ENCODE measurements at regions not wholly inside any gene's neighbourhood (a gene's known extent, or its start where the extent isn't known, plus 50 kb on each side); places are given as distances from the start of the nearest gene placed in this dataset.
"Not testable (repeated sequence)": the region's sequence is repeated elsewhere in the genome, so short reads cannot be mapped to it uniquely, and the experiment has no call there.

DNA sequence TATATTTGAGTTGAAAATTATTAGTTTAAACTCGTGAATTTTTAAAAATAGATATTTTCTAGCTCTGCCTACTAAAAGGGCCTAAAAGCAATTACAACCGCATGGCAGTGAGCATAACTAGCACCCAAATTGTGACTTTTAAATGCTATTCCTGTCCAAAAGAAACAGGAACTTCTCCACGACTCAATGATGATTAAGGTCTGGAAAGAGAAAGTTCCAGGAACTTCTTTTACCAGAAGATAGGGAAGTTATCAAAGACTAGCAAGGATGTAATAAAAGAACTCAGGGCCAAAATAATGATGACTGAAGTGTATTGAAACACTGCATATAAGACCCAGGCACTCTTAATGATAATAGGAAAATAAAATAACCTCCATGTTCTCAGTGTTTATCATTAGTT is 313.0 kb downstream of the PLPP3 start:
- no peak overlapping the region for H3K4me3 ChIP-seq
- no peaks in the 10 kb centered on the region for H3K9me3 ChIP-seq (replicated peaks)
- no peaks in the 10 kb centered on the region for H3K4me1 ChIP-seq (replicated peaks)
- no peaks in the 10 kb centered on the region for H3K27me3 ChIP-seq (replicated peaks)
- no peak for DNase-seq (ENCODE audit: low read depth in 1 of 2, low spot score in 2 of 2)
- H3K27ac ChIP-seq, result no peak overlapping the region
- no peaks in the 10 kb centered on the region for H3K36me3 ChIP-seq

DNA sequence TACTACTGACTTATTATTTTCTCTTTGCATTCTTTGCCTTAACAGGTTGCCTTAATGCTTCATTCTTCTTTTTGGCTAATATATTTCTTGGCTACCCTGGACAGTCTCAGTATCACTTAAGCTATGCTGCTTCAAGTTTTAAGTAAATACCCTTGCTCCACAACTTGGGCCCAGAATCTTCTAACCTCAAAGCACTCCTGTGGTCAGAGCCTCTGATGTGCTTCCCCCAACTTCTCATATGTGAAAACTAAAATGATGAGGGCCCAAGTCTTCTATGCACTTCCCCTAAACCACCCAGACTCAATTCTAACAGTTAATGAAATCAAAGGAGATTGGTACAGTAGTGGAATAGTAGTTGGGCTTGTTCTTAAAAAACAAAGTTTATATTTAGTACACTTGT is 314.1 kb downstream of the PLPP3 start:
- Histone ChIP-seq H3K9me3 (replicated peaks) (no peaks in the 10 kb centered on the region), H3K27ac (no peak overlapping the region), H3K4me3 (no peak overlapping the region), H3K27me3 (replicated peaks) (no peaks in the 10 kb centered on the region), H3K4me1 (replicated peaks) (no peaks in the 10 kb centered on the region), H3K36me3 (no peaks in the 10 kb centered on the region)
- DNase-seq (ENCODE audit: low read depth in 1 of 2, low spot score in 2 of 2), result no peak

DNA sequence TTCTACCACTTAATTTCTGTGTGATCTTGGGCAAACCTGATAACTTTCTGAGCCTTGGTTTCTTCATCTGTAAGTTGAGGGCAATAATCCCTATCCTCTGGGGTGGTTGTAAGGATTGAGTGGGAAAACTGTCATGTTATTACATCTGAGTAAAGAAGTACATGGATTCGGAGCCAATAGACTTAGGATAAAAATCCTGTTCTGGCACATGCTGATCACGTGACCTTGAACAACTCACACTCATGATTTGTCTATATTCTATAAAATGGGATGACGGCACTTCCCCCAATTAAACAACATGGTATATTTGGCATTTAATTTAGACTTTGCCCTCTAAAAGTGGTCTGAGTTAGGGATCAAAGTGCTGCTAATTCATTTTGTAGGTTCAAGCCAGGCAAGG is 315.5 kb downstream of the PLPP3 start:
- no peak for DNase-seq (ENCODE audit: low read depth in 1 of 2, low spot score in 2 of 2)
- Histone ChIP-seq H3K36me3 (no peaks in the 10 kb centered on the region), H3K9me3 (replicated peaks) (no peaks in the 10 kb centered on the region), H3K4me3 (no peak overlapping the region), H3K4me1 (replicated peaks) (no peaks in the 10 kb centered on the region), H3K27me3 (replicated peaks) (no peaks in the 10 kb centered on the region), H3K27ac (no peak overlapping the region)

DNA sequence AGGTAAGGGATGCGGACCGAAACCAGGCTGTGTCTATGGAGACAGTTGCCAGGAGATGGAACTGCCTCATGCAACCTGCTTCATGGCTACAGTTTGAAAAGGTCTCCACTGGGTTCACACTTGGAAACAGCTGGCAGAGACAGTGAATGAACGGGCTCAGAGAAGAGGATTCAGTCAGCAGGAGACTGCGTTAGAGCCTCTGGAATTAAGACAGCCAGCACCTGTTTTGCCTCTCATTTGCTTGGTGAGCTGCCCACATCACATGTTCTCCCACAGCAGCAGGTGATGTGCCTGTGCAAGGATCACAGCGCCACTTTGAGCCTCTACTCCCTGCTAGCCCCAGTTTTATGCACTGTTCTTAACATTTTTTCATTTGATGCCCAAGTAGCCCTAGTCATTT is 321.0 kb downstream of the PLPP3 start:
- Histone ChIP-seq H3K27me3 (replicated peaks) (no peaks in the 10 kb centered on the region), H3K27ac (no peak overlapping the region), H3K4me1 (replicated peaks) (no peaks in the 10 kb centered on the region), H3K36me3 (no peaks in the 10 kb centered on the region), H3K4me3 (no peak overlapping the region), H3K9me3 (replicated peaks) (no peaks in the 10 kb centered on the region)
- DNase-seq (ENCODE audit: low read depth in 1 of 2, low spot score in 2 of 2), result no peak

DNA sequence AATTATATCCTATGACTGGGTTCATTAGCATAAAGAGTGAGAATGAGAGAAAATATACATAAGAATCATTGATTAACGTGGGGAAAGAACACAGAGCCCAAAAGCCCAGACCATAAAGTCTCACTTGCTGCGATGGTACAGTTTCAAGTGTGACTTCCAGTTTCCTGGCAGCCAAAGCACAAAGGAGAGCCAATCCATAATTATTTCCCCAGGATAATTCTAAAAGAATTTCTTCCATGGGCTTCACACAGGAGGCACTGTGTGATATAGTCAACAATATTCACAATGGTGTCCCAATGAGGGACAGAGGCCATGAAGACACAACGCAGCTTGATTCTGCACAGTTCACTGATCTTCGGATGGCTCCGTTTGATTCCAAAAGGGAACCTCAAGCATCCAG is 321.6 kb downstream of the PLPP3 start:
- H3K27me3 ChIP-seq (replicated peaks), result no peaks in the 10 kb centered on the region
- H3K36me3 ChIP-seq, result no peaks in the 10 kb centered on the region
- no peaks in the 10 kb centered on the region for H3K9me3 ChIP-seq (replicated peaks)
- H3K4me3 ChIP-seq, result no peak overlapping the region
- H3K4me1 ChIP-seq (replicated peaks), result no peaks in the 10 kb centered on the region
- no peak overlapping the region for H3K27ac ChIP-seq
- DNase-seq (ENCODE audit: low read depth in 1 of 2, low spot score in 2 of 2), result no peak

DNA sequence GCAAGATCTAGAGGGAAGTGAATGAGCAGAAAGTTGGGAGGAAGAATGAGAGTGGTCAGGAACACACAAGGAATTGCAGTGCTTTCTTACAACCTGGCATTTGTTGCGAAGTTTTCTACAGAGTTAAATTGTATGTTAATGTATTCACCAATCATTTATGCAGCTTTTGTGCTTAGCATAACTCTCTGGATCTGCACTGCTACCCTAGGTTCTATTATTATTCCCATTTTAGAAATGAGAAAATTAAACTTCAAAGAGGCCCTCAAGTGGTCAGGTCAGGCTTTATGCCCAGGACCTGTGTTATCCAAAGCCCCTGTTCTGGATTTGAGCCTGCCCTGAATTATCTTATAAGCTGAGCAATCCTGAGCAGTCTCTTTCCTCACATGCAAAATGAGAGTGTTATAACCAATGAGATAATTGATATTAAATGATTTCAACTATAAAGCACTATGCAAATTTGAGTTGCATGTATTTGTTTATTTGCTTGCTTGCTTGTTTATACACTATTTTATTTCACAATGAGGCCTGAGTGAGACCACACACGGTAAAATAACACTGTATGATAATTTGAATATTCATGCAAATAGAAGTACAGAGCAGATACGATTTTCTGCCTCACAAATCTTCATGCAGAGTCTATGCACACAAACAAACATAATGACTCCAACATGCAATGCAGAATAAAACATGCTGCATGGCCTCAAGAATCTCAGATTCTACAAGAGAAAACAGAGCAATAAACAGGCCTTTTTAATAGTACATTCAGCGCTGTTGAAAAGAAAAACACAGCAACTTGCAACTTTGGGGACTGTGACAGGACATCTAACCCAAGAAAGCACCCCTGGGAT is 323.0 kb downstream of the PLPP3 start:
- Histone ChIP-seq H3K4me1 (replicated peaks) (no peaks in the 10 kb centered on the region), H3K4me3 (no peak overlapping the region), H3K36me3 (no peaks in the 10 kb centered on the region), H3K27ac (no peak overlapping the region), H3K27me3 (replicated peaks) (no peaks in the 10 kb centered on the region), H3K9me3 (replicated peaks) (no peaks in the 10 kb centered on the region)
- DNase-seq (ENCODE audit: low read depth in 1 of 2, low spot score in 2 of 2), result no peak

DNA sequence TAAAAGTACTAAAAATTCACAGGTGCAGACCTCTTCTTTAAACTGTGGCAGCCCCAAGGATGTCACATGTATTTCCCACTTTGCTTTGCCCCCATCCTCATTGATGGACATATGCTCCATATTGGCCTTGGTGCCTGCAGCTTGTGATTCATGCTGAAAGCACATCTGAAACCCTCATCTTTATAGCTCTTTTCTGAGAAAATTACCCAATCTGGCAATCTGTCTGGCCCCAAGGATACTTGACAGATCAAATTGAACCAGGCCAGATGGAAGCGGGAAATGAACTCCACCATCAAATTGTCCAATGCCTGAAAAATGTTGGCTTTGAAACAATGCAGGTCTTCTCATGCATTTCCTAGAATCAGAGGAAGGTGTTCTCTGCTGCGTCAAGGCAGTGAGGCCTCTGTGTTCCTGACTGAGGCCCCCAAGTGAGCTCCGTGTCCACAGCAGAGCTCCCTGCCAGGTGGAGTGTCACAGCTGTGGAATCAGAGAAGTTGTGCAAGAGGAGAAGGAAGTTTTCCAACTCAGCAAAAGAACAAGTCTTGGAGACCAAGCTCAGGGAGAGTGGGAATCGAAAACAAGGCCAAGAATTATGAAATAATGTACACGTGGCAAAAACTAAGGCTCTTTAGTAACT is 323.7 kb downstream of the PLPP3 start:
- H3K9me3 ChIP-seq (replicated peaks), result no peaks in the 10 kb centered on the region
- H3K4me1 ChIP-seq (replicated peaks), result no peaks in the 10 kb centered on the region
- no peaks in the 10 kb centered on the region for H3K36me3 ChIP-seq
- no peak overlapping the region for H3K4me3 ChIP-seq
- H3K27me3 ChIP-seq (replicated peaks), result no peaks in the 10 kb centered on the region
- H3K27ac ChIP-seq, result no peak overlapping the region
- DNase-seq (ENCODE audit: low read depth in 1 of 2, low spot score in 2 of 2), result no peak

DNA sequence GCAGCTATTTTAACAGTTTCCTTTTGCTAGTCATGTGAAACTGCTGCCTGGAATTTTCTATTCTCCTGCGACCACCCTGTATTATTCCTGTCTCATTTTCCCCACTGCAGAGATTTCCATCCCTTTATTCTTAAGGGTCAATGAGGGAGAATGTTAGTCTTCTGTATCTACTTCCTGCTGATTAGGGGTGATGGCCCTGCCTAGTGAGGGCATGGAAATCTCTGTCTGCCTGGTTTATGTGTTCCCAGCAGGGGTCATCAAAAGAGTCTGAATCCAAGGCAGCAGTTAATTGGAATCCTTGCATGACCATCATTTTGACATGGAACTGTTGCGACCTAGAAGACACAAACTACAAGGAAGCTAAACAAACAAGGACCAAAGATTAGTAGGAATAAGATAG is 325.2 kb downstream of the PLPP3 start:
- Histone ChIP-seq H3K4me1 (replicated peaks) (no peaks in the 10 kb centered on the region), H3K27me3 (replicated peaks) (no peaks in the 10 kb centered on the region), H3K4me3 (no peak overlapping the region), H3K9me3 (replicated peaks) (no peaks in the 10 kb centered on the region), H3K27ac (no peak overlapping the region), H3K36me3 (no peaks in the 10 kb centered on the region)
- no peak for DNase-seq (ENCODE audit: low read depth in 1 of 2, low spot score in 2 of 2)

DNA sequence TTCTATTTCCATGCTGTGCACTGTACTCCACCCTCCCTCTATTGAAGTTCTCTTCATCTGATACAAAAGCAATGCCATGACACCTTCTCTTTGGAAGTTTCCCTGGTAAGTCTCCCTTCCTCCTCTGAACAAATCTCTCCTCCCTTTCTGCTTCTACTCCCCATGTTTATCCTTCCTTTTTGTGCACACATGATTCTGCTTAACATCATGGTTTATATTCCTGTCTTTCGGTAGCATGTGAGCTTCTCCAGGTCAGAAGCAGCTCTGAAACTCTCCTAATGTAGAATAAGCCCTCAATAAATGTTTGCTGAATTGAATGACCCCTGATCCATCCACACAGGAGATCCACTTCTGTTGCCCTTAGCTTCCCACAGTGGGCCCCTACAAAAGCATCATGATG is 328.6 kb downstream of the PLPP3 start:
- Histone ChIP-seq H3K27ac (no peak overlapping the region), H3K36me3 (no peaks in the 10 kb centered on the region), H3K4me1 (replicated peaks) (no peaks in the 10 kb centered on the region), H3K9me3 (replicated peaks) (no peaks in the 10 kb centered on the region), H3K4me3 (no peak overlapping the region), H3K27me3 (replicated peaks) (no peaks in the 10 kb centered on the region)
- DNase-seq (ENCODE audit: low read depth in 1 of 2, low spot score in 2 of 2), result no peak

DNA sequence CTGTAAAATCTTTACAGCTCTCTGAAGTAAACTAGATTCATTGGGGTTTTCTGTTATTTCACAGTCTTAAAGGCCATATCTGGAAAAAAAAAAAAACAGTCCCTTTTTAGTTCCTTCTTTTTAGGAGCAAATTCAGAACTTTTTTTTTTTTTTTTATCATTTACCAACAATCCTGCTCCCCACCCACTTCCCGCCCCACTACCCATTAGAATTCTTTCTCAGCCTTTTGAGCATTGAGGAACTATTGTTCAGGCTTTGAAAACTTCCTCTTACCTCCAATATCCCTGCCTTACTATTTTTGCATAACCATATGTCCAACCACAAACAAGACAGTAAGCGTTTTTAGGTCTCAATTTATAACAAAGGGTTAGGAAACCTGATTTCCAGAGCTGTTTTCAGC is 330.1 kb downstream of the PLPP3 start:
- H3K27ac ChIP-seq, result no peak overlapping the region
- no peaks in the 10 kb centered on the region for H3K4me1 ChIP-seq (replicated peaks)
- H3K9me3 ChIP-seq (replicated peaks), result no peaks in the 10 kb centered on the region
- DNase-seq (ENCODE audit: low read depth in 1 of 2, low spot score in 2 of 2), result no peak
- no peaks in the 10 kb centered on the region for H3K36me3 ChIP-seq
- H3K4me3 ChIP-seq, result no peak overlapping the region
- no peaks in the 10 kb centered on the region for H3K27me3 ChIP-seq (replicated peaks)

DNA sequence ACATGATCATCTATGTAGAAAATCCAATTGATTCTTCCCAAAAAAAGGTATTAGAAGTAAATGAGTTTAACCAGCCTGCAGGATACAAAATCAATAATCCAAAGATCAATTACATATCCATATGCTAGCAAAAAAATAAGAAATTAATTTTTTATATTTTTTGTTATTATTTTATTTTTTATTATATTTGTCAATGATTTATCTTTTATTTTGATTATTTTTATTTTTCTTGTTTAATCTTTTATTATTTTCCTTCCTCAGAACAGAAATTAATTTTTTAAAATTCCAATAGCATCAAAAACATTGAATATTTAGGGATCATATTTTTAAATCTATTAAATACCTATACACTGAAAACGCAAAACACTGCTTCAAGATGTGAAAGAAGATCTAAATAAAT is 331.2 kb downstream of the PLPP3 start:
- Histone ChIP-seq H3K27ac (no peak overlapping the region), H3K4me1 (replicated peaks) (no peaks in the 10 kb centered on the region), H3K4me3 (no peak overlapping the region), H3K9me3 (replicated peaks) (no peaks in the 10 kb centered on the region), H3K27me3 (replicated peaks) (no peaks in the 10 kb centered on the region), H3K36me3 (no peaks in the 10 kb centered on the region)
- no peak for DNase-seq (ENCODE audit: low read depth in 1 of 2, low spot score in 2 of 2)

DNA sequence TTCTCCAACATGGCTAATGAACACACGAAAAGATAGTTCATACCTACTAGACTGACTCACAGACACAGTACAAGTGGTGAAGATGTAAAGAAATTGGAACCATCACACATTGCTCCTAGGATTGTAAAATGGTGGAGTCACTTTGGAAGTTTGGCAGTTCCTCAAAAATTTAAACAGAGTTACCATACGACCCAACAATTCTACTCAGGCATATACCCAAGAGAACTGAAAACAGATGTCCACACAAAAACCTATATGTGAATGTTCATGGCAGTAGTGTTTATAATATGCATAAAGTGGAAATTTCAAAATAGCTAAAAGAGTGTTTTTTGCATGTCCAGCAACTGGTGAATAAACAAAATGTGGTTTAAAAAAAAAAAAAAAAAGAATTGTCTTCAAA is 332.6 kb downstream of the PLPP3 start:
- not testable (repeated sequence) for H3K4me3 ChIP-seq; DNase-seq (ENCODE audit: low read depth in 1 of 2, low spot score in 2 of 2); H3K36me3 ChIP-seq; H3K27ac ChIP-seq; H3K27me3 ChIP-seq (replicated peaks); H3K9me3 ChIP-seq (replicated peaks); H3K4me1 ChIP-seq (replicated peaks)

DNA sequence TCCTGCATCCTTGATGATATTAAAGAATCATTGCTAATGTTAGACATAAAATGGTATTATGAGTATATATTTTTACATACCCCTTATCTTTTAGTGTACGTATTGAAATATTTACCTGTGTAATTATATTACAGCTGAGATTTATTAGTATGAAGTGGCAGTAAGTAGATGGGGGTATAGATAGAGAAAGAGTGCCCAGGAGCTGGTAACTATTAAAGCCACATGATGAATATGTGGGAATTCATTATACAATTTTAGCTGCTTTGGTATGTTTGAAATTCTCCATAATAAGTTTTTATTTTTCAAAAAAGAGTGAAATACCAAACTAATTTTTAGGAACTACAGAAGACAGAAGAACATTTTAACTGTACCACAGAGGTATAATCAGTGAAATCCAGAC is 339.0 kb downstream of the PLPP3 start:
- no peaks in the 10 kb centered on the region for H3K4me1 ChIP-seq (replicated peaks)
- H3K36me3 ChIP-seq, result no peaks in the 10 kb centered on the region
- H3K9me3 ChIP-seq (replicated peaks), result no peaks in the 10 kb centered on the region
- no peak overlapping the region for H3K4me3 ChIP-seq
- no peak overlapping the region for H3K27ac ChIP-seq
- DNase-seq (ENCODE audit: low read depth in 1 of 2, low spot score in 2 of 2), result no peak
- H3K27me3 ChIP-seq (replicated peaks), result no peaks in the 10 kb centered on the region

DNA sequence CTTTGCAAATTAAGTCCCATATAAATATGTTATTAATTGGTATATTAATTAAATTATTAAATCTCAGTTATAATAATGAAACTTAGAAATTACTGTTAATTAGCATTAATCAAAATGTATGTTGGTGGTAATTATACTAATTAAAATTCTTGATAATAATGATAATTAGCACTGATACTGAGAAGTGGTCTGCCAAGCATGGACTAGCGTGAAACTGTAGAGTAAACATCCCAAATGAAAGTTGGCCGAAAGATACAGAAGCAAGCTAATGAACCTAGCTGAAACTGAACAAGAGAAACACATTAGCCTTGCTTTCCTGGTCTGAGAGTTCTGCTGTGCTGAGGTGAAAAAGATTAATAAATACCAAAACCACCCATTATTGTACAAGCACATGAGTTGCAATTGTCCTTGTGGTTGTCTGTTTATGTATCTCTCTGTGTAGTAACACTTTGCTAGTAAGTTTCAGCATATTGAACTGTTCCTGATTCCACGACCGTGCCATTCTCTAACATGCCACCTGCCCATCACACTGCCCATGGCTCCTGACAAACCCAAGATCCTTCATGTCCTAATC is 341.8 kb downstream of the PLPP3 start:
- no peaks in the 10 kb centered on the region for H3K36me3 ChIP-seq
- DNase-seq (ENCODE audit: low read depth in 1 of 2, low spot score in 2 of 2), result no peak
- H3K27me3 ChIP-seq (replicated peaks), result no peaks in the 10 kb centered on the region
- no peaks in the 10 kb centered on the region for H3K9me3 ChIP-seq (replicated peaks)
- H3K4me3 ChIP-seq, result no peak overlapping the region
- H3K27ac ChIP-seq, result no peak overlapping the region
- H3K4me1 ChIP-seq (replicated peaks), result no peaks in the 10 kb centered on the region

Data from SJSA1 (cell line).